Erythroblast (primary cell): ENCODE measurements at regions not wholly inside any gene's neighbourhood (a gene's known extent, or its start where the extent isn't known, plus 50 kb on each side); places are given as distances from the start of the nearest gene placed in this dataset.

Experiments used
- GATA1 ChIP-seq: IDR thresholded peaks from 2 replicates; pipeline ENCODE4 v1.6.1; 2011; ENCODE audit warnings: low read depth, mild to moderate bottlenecking, control low read depth, low read length, moderate library complexity
- POLR2A ChIP-seq: IDR thresholded peaks from 2 replicates; pipeline ENCODE4 v1.6.1; 2011; ENCODE audit warnings: mild to moderate bottlenecking, low read length

- no peak for TF ChIP-seq POLR2A
- TF ChIP-seq GATA1, result no peak
These were observed 248.1 kb downstream of the ASXL3 start for GRCh38 chr18:33826151-33826550.
